Chondrocyte (in vitro differentiated cells): ENCODE measurements at regions not wholly inside any gene's neighbourhood (a gene's known extent, or its start where the extent isn't known, plus 50 kb on each side); places are given as distances from the start of the nearest gene placed in this dataset.
"Not testable (repeated sequence)": the region's sequence is repeated elsewhere in the genome, so short reads cannot be mapped to it uniquely, and the experiment has no call there.

Source experiments
- DNase-seq: peaks from one replicate; pipeline ENCODE4 v3.0.0; 2021; ENCODE audit warnings: mixed read lengths, low spot score
- H3K27ac Mint-ChIP-seq: one replicate; pipeline ENCODE4 v1.8.0; 2021; ENCODE audit warnings: mild to moderate bottlenecking, moderate library complexity, mixed read lengths; ENCODE audit not compliant: unreplicated experiment
- H3K27me3 Mint-ChIP-seq: 2 replicates; pipeline ENCODE4 v1.8.0; 2021; ENCODE audit warnings: low read depth, mixed read lengths
- H3K36me3 Mint-ChIP-seq: 2 replicates; pipeline ENCODE4 v1.8.0; 2021; ENCODE audit warnings: low read depth, mixed read lengths
- H3K4me1 Mint-ChIP-seq: 2 replicates; pipeline ENCODE4 v1.8.0; 2021; ENCODE audit warnings: low read depth, mild to moderate bottlenecking, mixed read lengths
- H3K4me3 Mint-ChIP-seq: one replicate; pipeline ENCODE4 v1.8.0; 2021; ENCODE audit warnings: mild to moderate bottlenecking, moderate library complexity, mixed read lengths; ENCODE audit not compliant: unreplicated experiment
- H3K9me3 Mint-ChIP-seq: 2 replicates; pipeline ENCODE4 v1.8.0; 2021; ENCODE audit warnings: low read depth, mixed read lengths
- CTCF ChIP-seq: fragments of 200-600 bp; sonication (generic); IDR thresholded peaks from 2 replicates; pipeline ENCODE4 v1.5.0; 2021; ENCODE audit warnings: antibody characterized with exemption, mild to moderate bottlenecking, moderate library complexity

- Mint-ChIP-seq H3K9me3 (peaks cover 19% of the 10 kb centered on the region), H3K4me3 (no peak overlapping the region), H3K27me3 (peaks cover 4% of the 10 kb centered on the region), H3K36me3 (no peaks in the 10 kb centered on the region), H3K27ac (no peak overlapping the region), H3K4me1 (no peaks in the 10 kb centered on the region)
- no peak for DNase-seq
- no peak for TF ChIP-seq CTCF
These were observed 221.0 kb downstream of the UTP18 start for GRCh38 chr17:51481370-51481769.

GRCh38 chr17:51482248-51482647 is 221.9 kb downstream of the UTP18 start:
- not testable (repeated sequence) for DNase-seq, H3K27ac Mint-ChIP-seq, H3K4me3 Mint-ChIP-seq, H3K4me1 Mint-ChIP-seq, H3K27me3 Mint-ChIP-seq, H3K36me3 Mint-ChIP-seq
- H3K9me3 Mint-ChIP-seq: peaks cover 19% of the 10 kb centered on the region

GRCh38 chr17:51486091-51486490 is 225.7 kb downstream of the UTP18 start:
- peaks cover 19% of the 10 kb centered on the region for H3K9me3 Mint-ChIP-seq
- H3K27me3 Mint-ChIP-seq: peaks cover 1% of the 10 kb centered on the region

GRCh38 chr17:51486885-51487520 is 226.7 kb downstream of the UTP18 start:
- H3K4me1 Mint-ChIP-seq: no peaks in the 10 kb centered on the region
- H3K4me3 Mint-ChIP-seq: no peak overlapping the region
- TF ChIP-seq CTCF: no peak
- H3K27ac Mint-ChIP-seq: no peak overlapping the region
- peaks cover 1% of the 10 kb centered on the region for H3K27me3 Mint-ChIP-seq
- peaks cover 12% of the 10 kb centered on the region for H3K9me3 Mint-ChIP-seq
- no peaks in the 10 kb centered on the region for H3K36me3 Mint-ChIP-seq
- DNase-seq: no peak

More at GRCh38 chr17:51486091-51486490, 225.7 kb downstream of the UTP18 start:
- TF ChIP-seq CTCF: no peak
- Mint-ChIP-seq H3K4me3 (no peak overlapping the region), H3K27ac (no peak overlapping the region), H3K36me3 (no peaks in the 10 kb centered on the region), H3K4me1 (no peaks in the 10 kb centered on the region)
- DNase-seq: no peak

GRCh38 chr17:51487947-51488346 is 227.6 kb downstream of the UTP18 start:
- no peaks in the 10 kb centered on the region for H3K36me3 Mint-ChIP-seq
- H3K27ac Mint-ChIP-seq: no peak overlapping the region
- H3K4me1 Mint-ChIP-seq: no peaks in the 10 kb centered on the region
- peaks cover 10% of the 10 kb centered on the region for H3K9me3 Mint-ChIP-seq
- peaks cover 1% of the 10 kb centered on the region for H3K27me3 Mint-ChIP-seq
- DNase-seq: no peak
- H3K4me3 Mint-ChIP-seq: no peak overlapping the region
- TF ChIP-seq CTCF: peak; percentile 30

GRCh38 chr17:51491416-51491815 is 231.1 kb downstream of the UTP18 start:
- no peak overlapping the region for H3K27ac Mint-ChIP-seq
- TF ChIP-seq CTCF: no peak
- H3K4me3 Mint-ChIP-seq: no peak overlapping the region
- H3K9me3 Mint-ChIP-seq: peaks cover 11% of the 10 kb centered on the region
- no peak for DNase-seq
- peaks cover 3% of the 10 kb centered on the region for H3K27me3 Mint-ChIP-seq
- no peaks in the 10 kb centered on the region for H3K4me1 Mint-ChIP-seq
- H3K36me3 Mint-ChIP-seq: no peaks in the 10 kb centered on the region
